ENCODE measurements at regions not wholly inside any gene's neighbourhood (a gene's known extent, or its start where the extent isn't known, plus 50 kb on each side); places are given as distances from the start of the nearest gene placed in this dataset.

DNA sequence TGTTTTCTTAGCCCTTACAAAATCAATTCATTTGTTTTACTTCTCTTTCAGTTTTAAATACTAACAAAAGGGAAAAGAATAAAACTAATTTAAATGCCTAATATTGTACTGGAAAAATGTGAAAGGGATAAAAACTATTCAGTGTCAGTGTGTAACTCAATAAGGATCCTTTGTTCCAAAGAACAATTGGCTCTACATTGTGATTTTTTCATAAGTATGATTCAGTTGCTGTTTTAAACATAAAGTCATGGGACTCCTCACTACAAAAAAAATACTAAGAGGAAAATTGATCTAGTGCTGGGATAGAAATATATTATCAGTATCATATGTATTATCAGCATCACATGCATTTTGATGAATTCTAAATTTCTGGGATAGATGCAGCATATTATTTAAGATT lies 199.4 kb upstream of the TRAM1L1 start:
- no peak for DNase-seq (ENCODE audit: low read depth)
- no peak for TF ChIP-seq POLR2A (IDR thresholded peaks at IDR 0.05; ENCODE audit: extremely low read depth, insufficient read length)
- no peak for TF ChIP-seq CTCF (IDR thresholded peaks at IDR 0.05; ENCODE audit: low read depth, low read length)
- TF ChIP-seq, protein P1, sequence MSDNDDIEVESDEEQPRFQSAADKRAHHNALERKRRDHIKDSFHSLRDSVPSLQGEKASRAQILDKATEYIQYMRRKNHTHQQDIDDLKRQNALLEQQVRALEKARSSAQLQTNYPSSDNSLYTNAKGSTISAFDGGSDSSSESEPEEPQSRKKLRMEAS (IDR thresholded peaks at IDR 0.05; ENCODE audit: low read depth, low read length): no peak
- no peak for TF ChIP-seq MYC (IDR thresholded peaks at IDR 0.05; ENCODE audit: low read depth, low read length)
- no peak overlapping the region for H3K4me3 ChIP-seq (ENCODE audit: low read depth, low read length)

DNA sequence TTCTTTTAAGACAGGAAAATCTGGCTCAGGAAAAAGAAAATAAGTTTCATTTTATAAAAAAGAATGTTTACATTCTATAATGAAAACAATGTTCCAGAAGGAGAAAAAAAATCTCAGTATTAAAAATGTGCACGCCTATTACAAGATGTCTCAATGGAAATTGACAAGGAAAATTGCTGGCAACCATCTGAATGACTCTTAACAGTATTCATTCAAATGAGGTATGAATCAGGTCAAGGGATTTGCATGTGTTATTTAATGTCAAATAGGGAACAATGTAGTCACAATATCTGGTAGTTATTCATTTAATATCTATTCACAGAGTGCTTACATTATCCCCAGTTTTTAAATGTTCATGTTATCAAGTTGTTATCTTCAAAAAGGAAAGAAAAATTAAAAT lies 208.4 kb upstream of the TRAM1L1 start:
- H3K4me3 ChIP-seq (ENCODE audit: low read depth, low read length): no peak overlapping the region
- TF ChIP-seq POLR2A (IDR thresholded peaks at IDR 0.05; ENCODE audit: extremely low read depth, insufficient read length): no peak
- no peak for TF ChIP-seq MYC (IDR thresholded peaks at IDR 0.05; ENCODE audit: low read depth, low read length)
- TF ChIP-seq, protein P1 (IDR thresholded peaks at IDR 0.05; ENCODE audit: low read depth, low read length): no peak
- TF ChIP-seq CTCF (IDR thresholded peaks at IDR 0.05; ENCODE audit: low read depth, low read length): no peak
- DNase-seq (ENCODE audit: low read depth): no peak

GRCh38 chr4:117302226-117302625 lies 216.8 kb upstream of the TRAM1L1 start:
- TF ChIP-seq CTCF (IDR thresholded peaks at IDR 0.05; ENCODE audit: low read depth, low read length) (no peak), MYC (IDR thresholded peaks at IDR 0.05; ENCODE audit: low read depth, low read length) (no peak), POLR2A (IDR thresholded peaks at IDR 0.05; ENCODE audit: extremely low read depth, insufficient read length) (no peak)
- TF ChIP-seq, protein P1 (IDR thresholded peaks at IDR 0.05; ENCODE audit: low read depth, low read length): no peak
- DNase-seq (ENCODE audit: low read depth): no peak
- H3K4me3 ChIP-seq (ENCODE audit: low read depth, low read length): no peak overlapping the region

DNA sequence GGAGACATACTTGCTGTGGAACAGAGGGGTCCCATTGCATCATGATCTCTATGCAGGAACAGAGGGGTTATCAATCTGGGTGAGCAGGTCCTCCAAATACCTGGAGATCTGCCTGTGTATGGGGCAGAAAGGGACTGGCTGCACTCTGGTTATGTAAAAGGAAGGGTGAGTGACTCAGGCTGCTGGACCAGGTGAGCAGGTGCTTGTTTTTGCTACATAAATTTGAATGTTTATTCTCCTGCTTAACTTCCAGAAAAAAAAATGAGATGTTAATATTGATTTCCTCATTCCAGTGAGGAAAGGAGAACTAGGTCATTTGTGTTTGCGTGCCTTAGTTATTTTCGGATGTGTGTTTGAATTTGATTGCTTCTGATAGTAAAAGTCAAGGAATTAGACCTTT lies 225.8 kb upstream of the TRAM1L1 start:
- DNase-seq (ENCODE audit: low read depth): no peak
- TF ChIP-seq CTCF (IDR thresholded peaks at IDR 0.05; ENCODE audit: low read depth, low read length) (no peak), MYC (IDR thresholded peaks at IDR 0.05; ENCODE audit: low read depth, low read length) (no peak), POLR2A (IDR thresholded peaks at IDR 0.05; ENCODE audit: extremely low read depth, insufficient read length) (no peak)
- TF ChIP-seq, protein P1 (IDR thresholded peaks at IDR 0.05; ENCODE audit: low read depth, low read length): no peak
- H3K4me3 ChIP-seq (ENCODE audit: low read depth, low read length): no peak overlapping the region

- TF ChIP-seq, protein P1 (IDR thresholded peaks at IDR 0.05; ENCODE audit: low read depth, low read length): no peak
- TF ChIP-seq MYC (IDR thresholded peaks at IDR 0.05; ENCODE audit: low read depth, low read length) (no peak), CTCF (IDR thresholded peaks at IDR 0.05; ENCODE audit: low read depth, low read length) (no peak), POLR2A (IDR thresholded peaks at IDR 0.05; ENCODE audit: extremely low read depth, insufficient read length) (no peak)
- no peak for DNase-seq (ENCODE audit: low read depth)
- H3K4me3 ChIP-seq (ENCODE audit: low read depth, low read length): no peak overlapping the region
These were observed 226.6 kb upstream of the TRAM1L1 start for GRCh38 chr4:117311989-117312388.

All from NB4 (cell line).